ENCODE measurements at regions not wholly inside any gene's neighbourhood (a gene's known extent, or its start where the extent isn't known, plus 50 kb on each side); places are given as distances from the start of the nearest gene placed in this dataset.

GRCh38 chr15:79164043-79164442, 73.5 kb upstream of the RASGRF1 start:
- DNase-seq (ENCODE audit: low spot score), result no peak
- peaks cover 4% of the 10 kb centered on the region; the same call in 1 of the 2 replicates for H3K9me2 ChIP-seq (ENCODE audit: insufficient read depth)
- no peak overlapping the region for H3K4me2 ChIP-seq
- H3K4me1 ChIP-seq (ENCODE audit: insufficient read depth), result no peaks in the 10 kb centered on the region
- no peaks in the 10 kb centered on the region for H3K36me3 ChIP-seq (ENCODE audit: insufficient read depth)
- Mint-ChIP-seq H3K36me3 (ENCODE audit: low read depth) (no peaks in the 10 kb centered on the region), H3K4me3 (no peak overlapping the region), H3K27ac (no peak overlapping the region), H3K4me1 (peaks cover 6% of the 10 kb centered on the region), H3K9me3 (no peaks in the 10 kb centered on the region; the same call in 2 of the 3 replicates), H3K27me3 (ENCODE audit: insufficient read depth, low read depth, poor library complexity) (peaks cover 4% of the 10 kb centered on the region)
- H3K79me2 ChIP-seq (replicated peaks; ENCODE audit: insufficient read depth), result no peaks in the 10 kb centered on the region
- H4K20me1 ChIP-seq (replicated peaks; ENCODE audit: insufficient read depth), result no peaks in the 10 kb centered on the region
- no peaks in the 10 kb centered on the region for H3F3A ChIP-seq (replicated peaks; ENCODE audit: low read depth)
- no peak for TF ChIP-seq ZNF462 (CRISPR knock-in tag; IDR thresholded peaks at IDR 0.05)
- no peak for TF ChIP-seq CTCF (conservative IDR thresholded peaks at IDR 0.05; ENCODE audit: low read depth in 2 of 2)
- no peak for TF ChIP-seq ZNF114 (CRISPR knock-in tag; IDR thresholded peaks at IDR 0.05)
- TF ChIP-seq EZH2 (IDR thresholded peaks at IDR 0.05; ENCODE audit: low read depth, unreplicated experiment), result no peak
- no peak for TF ChIP-seq CREB1 (CRISPR knock-in tag; IDR thresholded peaks at IDR 0.05; ENCODE audit: low read depth)
- no peak for TF ChIP-seq STAT1 (IDR thresholded peaks at IDR 0.05; ENCODE audit: unreplicated experiment)
- TF ChIP-seq POLR2AphosphoS5 (IDR thresholded peaks at IDR 0.05; ENCODE audit: low read depth), result no peak
- TF ChIP-seq ZNF331 (CRISPR knock-in tag; IDR thresholded peaks at IDR 0.05; ENCODE audit: low read depth), result no peak
- TF ChIP-seq NANOG (IDR thresholded peaks at IDR 0.05; ENCODE audit: borderline replicate concordance), result no peak
- no peak for TF ChIP-seq JUNB (IDR thresholded peaks at IDR 0.05; ENCODE audit: unreplicated experiment)
- no peak for TF ChIP-seq EZH2phosphoT487 (IDR thresholded peaks at IDR 0.05; ENCODE audit: unreplicated experiment)
- H3K27ac ChIP-seq (ENCODE audit: low read depth), result no peak overlapping the region
- no peak for ATAC-seq
- H3K27me3 ChIP-seq (ENCODE audit: insufficient read depth), result no peaks in the 10 kb centered on the region
- H2AFZ ChIP-seq, result no peak overlapping the region
- H3K4me3 ChIP-seq, result no peak overlapping the region
